WTC11 (cell line): ENCODE measurements at regions not wholly inside any gene's neighbourhood (a gene's known extent, or its start where the extent isn't known, plus 50 kb on each side); places are given as distances from the start of the nearest gene placed in this dataset.

Experiments used
- ATAC-seq: fragments of 200-7000 bp; cut with Tn5 transposase; 2 replicates; pipeline ENCODE4 v1.10.0; 2021; ENCODE audit warnings: mild to moderate bottlenecking, moderate library complexity
- CTCF ChIA-PET: fragments of 300-600 bp; sonication (Branson Sonifier 250); formaldehyde crosslinking; loops from one replicate; lab custom pipeline; 2021; ENCODE audit warnings: antibody characterized with exemption; lab: Charles Lee
- POLR2A ChIA-PET: fragments of 350-600 bp; sonication (Branson Sonifier 250); formaldehyde crosslinking; loops from one replicate; lab custom pipeline; 2021; ENCODE audit warnings: antibody characterized with exemption; lab: Charles Lee
- DNase-seq: peaks from one replicate; pipeline ENCODE4 v3.0.0; 2021; ENCODE audit warnings: low spot score
- H3K27ac Mint-ChIP-seq: 2 replicates; pipeline ENCODE4 v1.8.0; 2021; ENCODE audit warnings: mixed read lengths
- H3K27me3 Mint-ChIP-seq: 2 replicates; pipeline ENCODE4 v1.8.0; 2021; ENCODE audit warnings: low read depth, mild to moderate bottlenecking, moderate library complexity, mixed read lengths
- H3K36me3 Mint-ChIP-seq: 2 replicates; pipeline ENCODE4 v1.8.0; 2021; ENCODE audit warnings: mixed read lengths
- H3K4me1 Mint-ChIP-seq: 2 replicates; pipeline ENCODE4 v1.8.0; 2022; ENCODE audit warnings: mixed read lengths
- H3K4me3 Mint-ChIP-seq: 2 replicates; pipeline ENCODE4 v1.8.0; 2021; ENCODE audit warnings: mild to moderate bottlenecking, moderate library complexity, mixed read lengths
- H3K9me3 Mint-ChIP-seq: 2 replicates; pipeline ENCODE4 v1.8.0; 2021; ENCODE audit warnings: mixed read lengths
- ATF1 ChIP-seq: sonication (generic); formaldehyde crosslinking; IDR thresholded peaks from 2 replicates; pipeline ENCODE4 v1.8.1; 2023; ENCODE audit warnings: mild to moderate bottlenecking, moderate library complexity, missing genetic modification reagents
- CREB1 ChIP-seq: sonication (generic); formaldehyde crosslinking; IDR thresholded peaks from 2 replicates; pipeline ENCODE4 v1.8.0; 2023; ENCODE audit warnings: mild to moderate bottlenecking, missing genetic modification reagents
- ERG ChIP-seq: fragments of 250-450 bp; sonication (Bioruptor Pico); IDR thresholded peaks from 2 replicates; pipeline ENCODE4 v1.8.0; 2021; ENCODE audit warnings: mild to moderate bottlenecking
- ESRRA ChIP-seq: sonication (generic); formaldehyde crosslinking; IDR thresholded peaks from 2 replicates; pipeline ENCODE4 v1.8.1; 2022; ENCODE audit warnings: mild to moderate bottlenecking, missing genetic modification reagents, borderline replicate concordance
- GRHL2 ChIP-seq: fragments of 250-450 bp; sonication (Bioruptor Pico); IDR thresholded peaks from 2 replicates; pipeline ENCODE4 v1.8.0; 2022; ENCODE audit warnings: mild to moderate bottlenecking, moderate library complexity; ENCODE audit not compliant: insufficient replicate concordance, severe bottlenecking
- HMGXB4 ChIP-seq: sonication (generic); formaldehyde crosslinking; IDR thresholded peaks from 2 replicates; pipeline ENCODE4 v1.8.1; 2023; ENCODE audit warnings: mild to moderate bottlenecking, moderate library complexity, missing genetic modification reagents
- IRF2 ChIP-seq: sonication (generic); formaldehyde crosslinking; IDR thresholded peaks from 2 replicates; pipeline ENCODE4 v1.8.0; 2022; ENCODE audit warnings: low read depth, missing genetic modification reagents, borderline replicate concordance
- JAZF1 ChIP-seq: fragments of 250-450 bp; sonication (Bioruptor Pico); IDR thresholded peaks from 2 replicates; pipeline ENCODE4 v1.9.0; 2021; ENCODE audit warnings: moderate library complexity, mild to moderate bottlenecking, inconsistent platforms
- MXD4 ChIP-seq: fragments of 250-450 bp; sonication (Bioruptor Pico); IDR thresholded peaks from 2 replicates; pipeline ENCODE4 v1.8.0; 2021; ENCODE audit warnings: mild to moderate bottlenecking, moderate library complexity, borderline replicate concordance
- MYBL2 ChIP-seq: sonication (generic); formaldehyde crosslinking; IDR thresholded peaks from 2 replicates; pipeline ENCODE4 v1.8.1; 2023; ENCODE audit warnings: mild to moderate bottlenecking, moderate library complexity, missing genetic modification reagents
- NFATC4 ChIP-seq: fragments of 250-450 bp; sonication (Bioruptor Pico); IDR thresholded peaks from 2 replicates; pipeline ENCODE4 v1.9.0; 2021; ENCODE audit warnings: mild to moderate bottlenecking
- NFYB ChIP-seq: sonication (generic); formaldehyde crosslinking; conservative IDR thresholded peaks from 2 replicates; pipeline ENCODE4 v1.8.0; 2022; ENCODE audit warnings: low read depth, missing genetic modification reagents
- NR2C2 ChIP-seq: sonication (generic); formaldehyde crosslinking; IDR thresholded peaks from 2 replicates; pipeline ENCODE4 v1.8.0; 2022; ENCODE audit warnings: mild to moderate bottlenecking, missing genetic modification reagents
- NR3C1 ChIP-seq: sonication (generic); formaldehyde crosslinking; conservative IDR thresholded peaks from 2 replicates; pipeline ENCODE4 v1.8.1; 2023; ENCODE audit warnings: low read depth, mild to moderate bottlenecking, missing genetic modification reagents
- OVOL2 ChIP-seq: fragments of 250-450 bp; sonication (Bioruptor Pico); IDR thresholded peaks from 2 replicates; pipeline ENCODE4 v1.9.0; 2021; ENCODE audit warnings: mild to moderate bottlenecking, borderline replicate concordance
- PREB ChIP-seq: sonication (generic); formaldehyde crosslinking; IDR thresholded peaks from 2 replicates; pipeline ENCODE4 v1.8.1; 2022; ENCODE audit warnings: mild to moderate bottlenecking, missing genetic modification reagents, moderate library complexity, borderline replicate concordance
- SMAD3 ChIP-seq: sonication (generic); formaldehyde crosslinking; IDR thresholded peaks from 2 replicates; pipeline ENCODE4 v1.8.0; 2022; ENCODE audit warnings: missing genetic modification reagents, mild to moderate bottlenecking, borderline replicate concordance
- SP1 ChIP-seq: sonication (generic); formaldehyde crosslinking; conservative IDR thresholded peaks from 2 replicates; pipeline ENCODE4 v1.8.1; 2022; ENCODE audit warnings: missing genetic modification reagents
- TEAD4 ChIP-seq: sonication (generic); formaldehyde crosslinking; IDR thresholded peaks from 2 replicates; pipeline ENCODE4 v1.8.0; 2022; ENCODE audit warnings: mild to moderate bottlenecking, missing genetic modification reagents
- TP53 ChIP-seq: sonication (generic); formaldehyde crosslinking; IDR thresholded peaks from 2 replicates; pipeline ENCODE4 v1.8.1; 2023; ENCODE audit warnings: mild to moderate bottlenecking, missing genetic modification reagents
- ZNF138 ChIP-seq: sonication (generic); formaldehyde crosslinking; conservative IDR thresholded peaks from 2 replicates; pipeline ENCODE4 v1.8.1; 2022; ENCODE audit warnings: mild to moderate bottlenecking, moderate library complexity, missing genetic modification reagents
- ZNF263 ChIP-seq: sonication (generic); formaldehyde crosslinking; IDR thresholded peaks from 2 replicates; pipeline ENCODE4 v1.8.1; 2022; ENCODE audit warnings: low read depth, mild to moderate bottlenecking, moderate library complexity, missing genetic modification reagents
- ZNF317 ChIP-seq: sonication (generic); formaldehyde crosslinking; IDR thresholded peaks from 2 replicates; pipeline ENCODE4 v1.8.1; 2023; ENCODE audit warnings: low read depth, mild to moderate bottlenecking, moderate library complexity, missing genetic modification reagents, borderline replicate concordance
- TF ChIP-seq, protein P1 (sequence below): sonication (generic); formaldehyde crosslinking; IDR thresholded peaks from 2 replicates; pipeline ENCODE4 v1.8.1; 2023; ENCODE audit warnings: mild to moderate bottlenecking, missing genetic modification reagents, moderate library complexity
- TF ChIP-seq, protein P2 (sequence below): sonication (generic); formaldehyde crosslinking; IDR thresholded peaks from 2 replicates; pipeline ENCODE4 v1.8.1; 2023; ENCODE audit warnings: mild to moderate bottlenecking, missing genetic modification reagents, moderate library complexity
- TF ChIP-seq, protein P3 (sequence below): sonication (generic); formaldehyde crosslinking; IDR thresholded peaks from 2 replicates; pipeline ENCODE4 v1.8.0; 2023; ENCODE audit warnings: missing genetic modification reagents
- TF ChIP-seq, protein P4 (sequence below): sonication (generic); formaldehyde crosslinking; IDR thresholded peaks from 2 replicates; pipeline ENCODE4 v1.8.0; 2022; ENCODE audit warnings: mild to moderate bottlenecking, missing genetic modification reagents

DNA sequence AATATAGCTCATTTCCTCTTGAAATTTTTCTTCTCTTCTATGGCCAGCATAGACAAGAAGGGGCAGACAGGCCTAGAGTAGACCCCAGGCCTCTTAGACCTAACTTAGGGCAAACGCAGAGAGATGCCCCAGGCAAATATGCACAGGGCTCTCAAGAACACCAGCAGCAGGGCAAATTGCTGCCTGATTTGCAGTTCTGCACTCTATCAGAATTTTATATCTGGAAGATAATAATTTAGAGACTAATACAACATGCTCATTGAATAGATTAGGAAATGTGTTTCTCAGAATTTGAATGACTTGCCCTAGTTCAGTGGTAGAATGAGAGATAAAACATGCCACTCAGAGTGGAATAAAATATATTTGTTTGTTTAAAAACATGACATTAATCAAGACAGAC, 200.4 kb upstream of the ADGRL2 start:
- ATAC-seq, result no peak
- POLR2A ChIA-PET, result no interaction called here
- Mint-ChIP-seq H3K36me3 (no peaks in the 10 kb centered on the region), H3K27me3 (no peaks in the 10 kb centered on the region)
- CTCF ChIA-PET, result no interaction called here
- TF ChIP-seq IRF2 (no peak), JAZF1 (CRISPR knock-in tag) (no peak), NFATC4 (CRISPR knock-in tag) (no peak), OVOL2 (no peak), TEAD4 (CRISPR knock-in tag) (no peak), MYBL2 (no peak), NR3C1 (CRISPR knock-in tag) (no peak), PREB (CRISPR knock-in tag) (no peak), ZNF138 (CRISPR knock-in tag) (no peak), ESRRA (CRISPR knock-in tag) (no peak), ZNF263 (CRISPR knock-in tag) (no peak), NFYB (CRISPR knock-in tag) (no peak), NR2C2 (CRISPR knock-in tag) (no peak)
- TF ChIP-seq, protein P1, sequence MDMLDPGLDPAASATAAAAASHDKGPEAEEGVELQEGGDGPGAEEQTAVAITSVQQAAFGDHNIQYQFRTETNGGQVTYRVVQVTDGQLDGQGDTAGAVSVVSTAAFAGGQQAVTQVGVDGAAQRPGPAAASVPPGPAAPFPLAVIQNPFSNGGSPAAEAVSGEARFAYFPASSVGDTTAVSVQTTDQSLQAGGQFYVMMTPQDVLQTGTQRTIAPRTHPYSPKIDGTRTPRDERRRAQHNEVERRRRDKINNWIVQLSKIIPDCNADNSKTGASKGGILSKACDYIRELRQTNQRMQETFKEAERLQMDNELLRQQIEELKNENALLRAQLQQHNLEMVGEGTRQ (CRISPR knock-in tag), result no peak
- TF ChIP-seq, protein P2, sequence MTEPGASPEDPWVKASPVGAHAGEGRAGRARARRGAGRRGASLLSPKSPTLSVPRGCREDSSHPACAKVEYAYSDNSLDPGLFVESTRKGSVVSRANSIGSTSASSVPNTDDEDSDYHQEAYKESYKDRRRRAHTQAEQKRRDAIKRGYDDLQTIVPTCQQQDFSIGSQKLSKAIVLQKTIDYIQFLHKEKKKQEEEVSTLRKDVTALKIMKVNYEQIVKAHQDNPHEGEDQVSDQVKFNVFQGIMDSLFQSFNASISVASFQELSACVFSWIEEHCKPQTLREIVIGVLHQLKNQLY (CRISPR knock-in tag), result no peak
- TF ChIP-seq, protein P3, sequence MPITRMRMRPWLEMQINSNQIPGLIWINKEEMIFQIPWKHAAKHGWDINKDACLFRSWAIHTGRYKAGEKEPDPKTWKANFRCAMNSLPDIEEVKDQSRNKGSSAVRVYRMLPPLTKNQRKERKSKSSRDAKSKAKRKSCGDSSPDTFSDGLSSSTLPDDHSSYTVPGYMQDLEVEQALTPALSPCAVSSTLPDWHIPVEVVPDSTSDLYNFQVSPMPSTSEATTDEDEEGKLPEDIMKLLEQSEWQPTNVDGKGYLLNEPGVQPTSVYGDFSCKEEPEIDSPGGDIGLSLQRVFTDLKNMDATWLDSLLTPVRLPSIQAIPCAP (CRISPR knock-in tag), result no peak
- TF ChIP-seq, all 79 proteins: peak for 0
- peaks cover 29% of the 10 kb centered on the region for H3K4me1 Mint-ChIP-seq
- no peaks in the 10 kb centered on the region for H3K9me3 Mint-ChIP-seq
- no peak for DNase-seq
- H3K27ac Mint-ChIP-seq, result no peak overlapping the region
- no peak overlapping the region for H3K4me3 Mint-ChIP-seq

DNA sequence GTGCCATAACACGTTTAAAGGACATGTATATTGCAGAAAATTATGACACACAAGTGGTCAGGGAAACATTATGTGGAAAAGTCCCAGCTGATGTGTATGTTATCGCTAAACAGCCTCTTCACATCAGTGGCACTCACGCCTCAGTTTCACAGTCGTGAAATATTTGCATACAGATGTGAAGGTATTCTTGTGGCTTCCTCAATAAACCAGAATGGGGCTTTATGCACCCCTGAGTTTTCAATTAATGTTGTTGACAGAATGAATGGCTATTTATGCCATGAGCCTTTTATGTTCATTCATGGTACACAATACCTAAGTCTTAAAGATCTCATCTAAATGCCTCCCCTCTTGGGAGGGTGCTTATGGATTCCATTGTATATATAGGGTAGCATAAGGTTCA, 202.1 kb upstream of the ADGRL2 start:
- ChIA-PET CTCF (no interaction called here), POLR2A (no interaction called here)
- H3K9me3 Mint-ChIP-seq, result no peaks in the 10 kb centered on the region
- H3K36me3 Mint-ChIP-seq, result no peaks in the 10 kb centered on the region
- H3K27me3 Mint-ChIP-seq, result no peaks in the 10 kb centered on the region
- no peak for DNase-seq
- H3K27ac Mint-ChIP-seq, result no peak overlapping the region
- no peak overlapping the region for H3K4me3 Mint-ChIP-seq
- peaks cover 15% of the 10 kb centered on the region for H3K4me1 Mint-ChIP-seq
- no peak for ATAC-seq
- TF ChIP-seq ESRRA (CRISPR knock-in tag) (no peak), HMGXB4 (CRISPR knock-in tag) (no peak), GRHL2 (CRISPR knock-in tag) (no peak), MXD4 (CRISPR knock-in tag) (no peak), SP1 (CRISPR knock-in tag) (no peak), TP53 (CRISPR knock-in tag) (no peak), ERG (no peak), SMAD3 (no peak), ZNF317 (CRISPR knock-in tag) (no peak), PREB (CRISPR knock-in tag) (no peak), CREB1 (no peak), ATF1 (no peak)
- TF ChIP-seq, protein P4, sequence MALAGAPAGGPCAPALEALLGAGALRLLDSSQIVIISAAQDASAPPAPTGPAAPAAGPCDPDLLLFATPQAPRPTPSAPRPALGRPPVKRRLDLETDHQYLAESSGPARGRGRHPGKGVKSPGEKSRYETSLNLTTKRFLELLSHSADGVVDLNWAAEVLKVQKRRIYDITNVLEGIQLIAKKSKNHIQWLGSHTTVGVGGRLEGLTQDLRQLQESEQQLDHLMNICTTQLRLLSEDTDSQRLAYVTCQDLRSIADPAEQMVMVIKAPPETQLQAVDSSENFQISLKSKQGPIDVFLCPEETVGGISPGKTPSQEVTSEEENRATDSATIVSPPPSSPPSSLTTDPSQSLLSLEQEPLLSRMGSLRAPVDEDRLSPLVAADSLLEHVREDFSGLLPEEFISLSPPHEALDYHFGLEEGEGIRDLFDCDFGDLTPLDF (CRISPR knock-in tag), result no peak
